ENCODE measurements at regions not wholly inside any gene's neighbourhood (a gene's known extent, or its start where the extent isn't known, plus 50 kb on each side); places are given as distances from the start of the nearest gene placed in this dataset.

GRCh38 chr2:103462101-103462500, 700.3 kb downstream of the TMEM182 start:
- TF ChIP-seq CTCF (IDR thresholded peaks at IDR 0.05) (no peak), POLR2AphosphoS5 (IDR thresholded peaks at IDR 0.05) (no peak), POLR2A (IDR thresholded peaks at IDR 0.05) (no peak)
